ENCODE measurements at regions not wholly inside any gene's neighbourhood (a gene's known extent, or its start where the extent isn't known, plus 50 kb on each side); places are given as distances from the start of the nearest gene placed in this dataset.
"Not testable (repeated sequence)": the region's sequence is repeated elsewhere in the genome, so short reads cannot be mapped to it uniquely, and the experiment has no call there.

DNA sequence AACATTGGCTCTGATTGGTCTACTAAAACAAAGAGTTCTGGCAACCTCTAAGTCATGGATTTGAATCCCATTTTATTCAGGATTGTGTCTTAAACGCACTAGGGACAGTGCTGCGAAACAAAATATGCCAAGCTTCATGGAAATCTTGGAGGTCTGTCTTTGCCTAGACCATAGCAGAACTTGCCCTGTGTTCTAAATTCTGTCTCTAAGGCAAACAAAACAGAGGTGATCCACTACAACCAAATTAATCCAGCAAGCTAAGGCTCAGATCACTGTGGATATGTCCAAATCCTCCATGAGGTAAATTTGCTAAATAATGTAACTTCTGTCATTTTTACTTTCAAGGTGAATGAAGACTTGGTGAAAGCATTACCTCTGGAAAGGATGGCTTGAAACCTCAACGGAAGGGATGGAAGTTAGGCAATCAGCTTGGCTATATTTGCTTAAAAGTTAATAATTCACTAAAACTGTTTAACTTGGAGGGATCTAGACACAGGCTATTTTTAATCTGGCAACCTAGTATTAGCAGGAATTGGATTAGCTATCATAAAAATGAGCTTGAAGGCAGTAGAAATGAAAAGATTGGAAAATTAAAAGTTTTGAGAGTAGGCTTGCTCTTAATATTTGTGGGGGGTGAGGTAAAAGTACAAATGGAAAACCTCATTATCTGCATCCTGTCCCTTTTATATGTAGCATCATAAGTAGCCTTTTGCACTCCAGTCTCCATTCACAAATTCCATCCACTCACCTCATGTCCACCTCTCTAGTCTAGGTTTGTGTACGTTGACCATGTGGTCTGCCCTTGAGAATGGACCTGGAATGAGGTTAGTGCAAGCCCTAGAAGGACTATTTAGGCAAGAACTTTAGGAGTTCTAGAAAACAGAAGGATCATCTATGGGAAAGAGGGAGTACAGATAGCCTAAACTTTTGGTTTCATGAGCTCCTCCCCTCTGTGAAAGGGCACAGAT is 176.2 kb downstream of the SMC2 start:
- no peak for DNase-seq (ENCODE audit: low read depth)

DNA sequence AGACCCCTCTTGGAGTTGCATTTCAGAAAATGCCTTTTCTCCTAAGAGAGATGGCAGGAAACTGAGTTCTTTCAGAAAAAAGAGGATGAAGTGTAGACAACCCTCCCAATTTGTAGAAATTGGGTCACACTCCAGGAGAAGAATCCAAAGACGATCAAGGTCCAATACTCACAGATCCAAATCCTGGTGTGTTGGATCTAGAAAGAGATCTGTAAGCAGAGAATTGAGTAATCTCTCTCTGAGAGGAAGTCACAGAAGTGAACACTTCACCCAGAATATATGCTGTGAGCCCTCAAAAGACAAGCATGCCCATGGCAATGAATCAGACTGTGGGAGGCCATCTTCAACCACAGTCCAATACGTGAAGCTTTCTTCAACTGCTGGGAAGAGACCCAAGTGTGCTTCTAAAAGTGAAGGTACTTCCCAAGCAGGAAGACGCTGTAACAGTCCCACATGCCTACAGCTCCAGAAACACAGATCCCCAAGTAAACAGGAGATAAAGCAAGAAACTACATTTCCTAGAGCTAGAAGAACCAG is 182.7 kb downstream of the SMC2 start:
- DNase-seq (ENCODE audit: low read depth), result peak; percentile 92

DNA sequence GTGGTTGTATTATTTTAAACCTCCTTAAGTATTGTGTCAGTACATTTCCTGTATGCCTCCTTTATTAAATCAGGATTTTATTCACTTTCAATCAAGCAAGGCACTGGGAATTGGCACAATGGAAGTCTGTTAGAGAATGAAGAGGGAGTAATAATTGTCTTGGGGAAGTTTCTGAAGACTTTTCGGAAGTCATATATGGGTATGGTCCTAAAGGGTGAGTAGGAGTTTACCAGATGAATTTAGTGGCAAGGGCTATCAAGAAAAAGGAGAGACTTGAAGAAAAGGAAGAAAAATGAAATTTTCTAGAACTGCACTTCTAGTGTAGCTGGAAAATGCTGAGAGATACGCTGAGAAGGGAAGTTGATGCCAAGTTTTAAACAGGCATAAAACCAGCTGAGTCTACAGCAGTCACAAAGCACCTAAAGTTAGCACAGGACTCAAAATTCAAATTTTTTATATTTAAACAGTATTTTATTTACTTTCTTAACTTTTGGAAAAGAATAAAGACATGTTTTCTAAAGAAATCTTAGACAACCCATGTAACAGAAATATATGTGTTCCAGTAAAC is 184.9 kb downstream of the SMC2 start:
- DNase-seq (ENCODE audit: low read depth), result no peak

DNA sequence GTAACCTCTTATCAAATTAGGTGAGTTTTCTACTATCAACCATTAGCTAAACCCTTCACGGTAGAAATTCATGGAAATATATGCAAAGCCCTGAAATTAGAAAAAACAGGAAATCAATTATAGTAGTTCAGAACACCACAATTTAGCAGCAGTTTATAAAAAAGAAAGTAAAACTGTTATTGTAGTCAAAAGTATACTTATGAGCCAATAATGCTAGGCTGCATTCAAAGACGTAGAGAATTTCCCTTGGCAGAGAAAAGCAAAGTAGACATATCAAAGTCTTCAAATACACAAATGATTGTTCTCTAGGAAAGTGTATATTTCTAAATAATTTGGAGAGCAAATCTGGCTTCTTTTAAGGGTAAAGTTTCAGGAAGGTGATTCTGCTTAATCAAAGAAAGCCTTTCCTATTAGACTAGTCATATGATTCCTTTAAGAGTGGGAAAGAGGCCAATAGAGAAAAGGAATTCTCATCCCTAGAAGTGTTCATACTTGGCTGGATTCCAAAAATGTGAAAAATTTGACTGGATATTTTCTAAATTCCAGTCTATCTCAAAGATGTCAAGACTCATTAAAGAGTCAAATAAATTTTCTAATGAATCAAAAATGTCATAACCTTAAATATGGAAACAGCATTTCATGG is 185.5 kb downstream of the SMC2 start:
- peak; percentile 74 for DNase-seq (ENCODE audit: low read depth)

DNA sequence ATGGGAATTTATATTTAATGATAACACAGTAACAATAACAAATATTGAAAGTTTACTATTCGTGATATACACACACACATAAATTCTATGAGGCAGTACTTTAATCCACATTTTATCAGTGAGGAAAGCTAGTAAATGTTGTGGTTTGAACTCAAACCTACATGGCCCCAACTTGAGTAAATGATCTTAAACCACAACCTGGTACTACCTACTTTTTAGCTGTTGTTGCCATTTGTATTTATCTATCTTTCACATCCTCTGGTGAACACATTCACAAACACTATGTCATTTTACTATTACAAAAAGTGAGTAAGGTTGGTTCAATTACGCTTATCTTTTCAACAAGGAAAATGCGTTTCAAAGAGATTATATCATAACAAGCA is 186.1 kb downstream of the SMC2 start:
- DNase-seq (ENCODE audit: low read depth), result peak; percentile 70

DNA sequence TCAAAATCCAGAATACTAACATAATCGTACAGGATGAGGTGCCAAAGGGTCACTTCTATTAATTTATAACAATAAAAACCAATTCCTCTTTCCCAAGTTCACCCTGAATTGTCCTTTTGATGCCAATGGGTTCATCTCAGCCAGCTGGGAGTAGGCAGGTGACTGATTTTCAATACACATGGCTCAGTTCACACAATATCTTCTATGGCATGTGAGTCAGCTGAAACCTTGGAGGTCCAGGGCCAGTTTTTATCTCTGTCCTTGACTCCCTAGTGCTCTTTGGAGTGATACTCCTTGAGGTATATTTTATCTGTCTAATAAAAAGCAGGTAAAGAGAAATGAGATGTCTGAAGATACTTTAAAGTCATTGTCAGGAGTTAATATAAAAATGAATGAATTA is 186.6 kb downstream of the SMC2 start:
- no peak for DNase-seq (ENCODE audit: low read depth)

DNA sequence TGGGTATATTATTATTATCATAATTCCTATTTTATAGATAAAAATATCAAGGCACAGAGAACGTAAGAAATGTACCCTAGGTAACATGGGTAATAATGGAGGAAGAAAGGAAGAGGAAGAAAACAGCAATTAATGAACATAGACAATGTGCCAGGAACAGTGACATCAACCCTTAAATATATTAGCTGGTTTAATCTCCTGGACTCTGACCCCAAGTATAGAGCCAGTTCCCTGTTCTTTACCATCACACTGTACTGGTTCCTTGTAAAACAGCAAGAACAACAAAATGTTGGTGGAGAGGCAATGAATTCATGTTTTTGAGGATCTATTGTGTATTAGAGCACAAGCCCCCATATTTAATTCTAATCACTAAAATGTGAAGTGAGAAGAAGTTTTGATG is 192.1 kb downstream of the SMC2 start:
- no peak for DNase-seq (ENCODE audit: low read depth)

DNA sequence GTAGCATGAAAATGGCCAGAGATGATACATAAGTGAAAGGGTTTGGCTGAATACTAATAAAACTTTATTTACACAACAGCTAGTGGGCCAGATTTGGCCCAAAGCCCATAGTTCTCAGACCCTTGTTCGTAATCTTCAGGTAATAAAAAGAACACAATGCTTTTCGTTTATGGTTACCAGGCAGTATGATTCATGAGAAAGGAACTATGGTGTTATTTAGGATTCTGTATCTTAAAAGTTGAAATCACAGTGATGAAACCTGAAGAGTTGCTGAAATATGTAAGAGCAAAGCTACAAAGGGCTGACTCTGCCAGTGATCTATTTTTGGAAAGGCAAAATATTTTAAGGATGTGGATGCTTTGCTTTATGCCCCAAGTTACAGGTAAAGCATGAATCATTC is 192.7 kb downstream of the SMC2 start:
- DNase-seq (ENCODE audit: low read depth), result peak; percentile 46

DNA sequence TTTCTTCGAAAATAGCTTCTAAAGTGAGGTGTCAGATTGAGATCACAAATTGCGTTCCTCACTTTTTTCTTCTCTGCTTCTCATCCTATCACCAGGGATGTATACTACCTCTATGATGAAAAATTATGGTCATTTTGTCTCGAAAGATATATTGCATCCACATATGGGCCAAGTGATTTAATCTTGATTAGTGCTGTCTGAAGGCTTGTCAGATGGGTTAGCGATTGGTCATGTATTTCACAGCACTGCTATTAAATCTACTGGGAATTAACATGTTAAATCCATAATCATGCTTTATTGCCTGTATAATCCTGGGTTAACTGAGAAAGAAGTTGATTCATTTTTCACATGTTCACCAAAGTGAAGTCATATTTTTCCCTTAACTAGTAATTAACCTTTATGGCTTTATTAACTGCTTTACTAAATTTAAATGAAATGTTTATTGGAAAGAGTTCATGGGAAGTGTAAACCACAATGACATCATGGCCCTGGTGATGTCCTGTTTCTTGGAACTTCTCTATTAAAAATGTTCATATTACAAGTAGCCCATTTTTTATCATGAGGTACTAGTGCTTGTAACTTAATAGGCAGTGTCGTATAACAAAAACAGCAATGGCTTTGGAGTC is 193.3 kb downstream of the SMC2 start:
- peak; percentile 54 for DNase-seq (ENCODE audit: low read depth)

DNA sequence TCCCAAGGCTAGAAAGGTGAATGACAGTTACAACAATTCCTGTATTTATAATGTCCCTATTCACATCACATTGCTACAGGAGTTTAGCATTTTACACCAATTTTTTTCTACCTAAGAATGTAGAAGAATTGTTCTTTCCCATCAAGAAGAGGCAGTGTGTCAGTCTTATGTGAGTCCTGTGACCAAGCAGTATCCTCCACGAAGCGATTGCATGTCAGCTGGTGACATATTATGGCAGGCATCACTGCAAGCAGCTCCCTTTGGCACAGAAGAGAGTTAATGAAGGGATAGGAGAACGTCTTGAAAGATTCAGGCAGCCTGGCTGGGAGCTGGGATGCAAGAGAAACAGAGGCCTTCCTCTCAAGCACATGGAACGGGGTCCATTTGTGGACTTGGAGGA is 199.8 kb downstream of the SMC2 start:
- DNase-seq (ENCODE audit: low read depth), result no peak

DNA sequence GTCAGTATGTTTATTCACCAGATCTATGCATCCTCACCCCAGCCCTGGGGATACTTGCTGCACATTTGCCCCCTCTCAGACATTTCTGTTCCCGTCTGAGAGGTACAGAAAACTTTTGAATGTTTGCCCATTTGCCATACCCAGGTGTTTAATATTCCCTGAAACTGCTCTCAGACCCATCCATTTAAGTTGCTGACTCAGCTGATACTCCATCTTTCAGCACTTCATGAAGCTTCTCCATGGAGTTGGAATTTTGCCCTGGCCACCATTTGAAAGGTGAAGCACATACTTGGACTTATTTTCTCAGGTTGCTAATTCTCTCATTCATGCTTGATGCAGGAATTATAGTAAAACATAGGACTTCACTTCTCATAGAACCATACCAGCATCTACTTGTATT is 203.9 kb upstream of the OR13F1 start:
- DNase-seq (ENCODE audit: low read depth), result no peak

DNA sequence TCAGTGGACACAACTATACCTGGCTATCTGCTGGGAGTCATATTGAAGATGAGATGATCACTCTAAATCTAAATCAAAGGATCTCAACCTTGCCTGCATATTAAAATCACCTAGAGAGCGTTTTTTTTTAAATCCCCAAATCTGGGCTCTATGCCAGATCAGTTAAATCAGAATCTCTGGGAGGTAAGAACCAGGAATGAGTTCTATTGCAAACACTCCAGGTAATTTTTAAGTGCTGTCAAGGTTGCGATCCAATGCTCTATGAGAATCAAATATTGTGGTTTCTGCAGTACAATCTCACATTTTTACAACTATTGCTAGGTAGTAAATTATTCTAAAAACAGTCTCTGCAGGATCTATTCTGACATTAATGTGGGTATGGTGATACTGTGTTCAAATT is 202.3 kb upstream of the OR13F1 start:
- no peak for DNase-seq (ENCODE audit: low read depth)

DNA sequence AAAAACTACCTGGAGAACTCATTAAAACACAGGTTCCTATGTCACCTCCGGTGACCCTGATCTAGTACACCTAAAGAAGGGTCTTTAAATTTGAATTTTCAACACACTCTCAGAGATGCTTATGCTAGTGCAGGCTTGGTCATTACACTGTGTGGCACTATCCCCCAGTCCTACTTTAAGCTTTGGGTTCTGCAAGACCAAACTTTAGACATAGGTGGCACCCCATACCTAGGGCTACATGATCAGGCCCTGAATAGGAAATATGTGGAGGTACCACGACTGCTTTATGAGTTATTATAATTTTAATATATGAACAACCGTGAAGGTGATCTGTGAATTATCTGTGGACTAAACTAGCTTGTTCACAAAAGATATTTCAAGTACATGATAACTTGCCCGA is 201.3 kb upstream of the OR13F1 start:
- no peak for DNase-seq (ENCODE audit: low read depth)

DNA sequence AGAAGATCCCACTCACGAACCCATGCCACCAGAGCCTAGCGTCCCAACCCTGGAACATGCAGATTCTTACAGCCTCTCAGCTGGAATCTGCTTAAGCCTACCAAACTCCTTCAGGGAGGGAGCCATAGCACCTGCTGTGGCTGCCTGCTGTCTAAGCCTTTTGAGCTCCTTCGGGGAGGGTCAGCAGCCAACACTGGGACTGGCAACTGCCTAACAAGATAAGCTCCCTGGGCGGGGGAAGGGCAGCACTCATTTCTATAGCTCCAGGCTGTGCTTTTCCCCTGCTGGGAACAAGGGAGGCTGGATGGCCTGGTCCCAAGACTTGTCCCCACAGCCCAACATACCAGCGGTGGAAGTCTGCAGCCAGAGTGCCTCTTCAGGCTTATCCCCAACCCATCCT is 199.1 kb upstream of the OR13F1 start:
- DNase-seq (ENCODE audit: low read depth), result no peak

DNA sequence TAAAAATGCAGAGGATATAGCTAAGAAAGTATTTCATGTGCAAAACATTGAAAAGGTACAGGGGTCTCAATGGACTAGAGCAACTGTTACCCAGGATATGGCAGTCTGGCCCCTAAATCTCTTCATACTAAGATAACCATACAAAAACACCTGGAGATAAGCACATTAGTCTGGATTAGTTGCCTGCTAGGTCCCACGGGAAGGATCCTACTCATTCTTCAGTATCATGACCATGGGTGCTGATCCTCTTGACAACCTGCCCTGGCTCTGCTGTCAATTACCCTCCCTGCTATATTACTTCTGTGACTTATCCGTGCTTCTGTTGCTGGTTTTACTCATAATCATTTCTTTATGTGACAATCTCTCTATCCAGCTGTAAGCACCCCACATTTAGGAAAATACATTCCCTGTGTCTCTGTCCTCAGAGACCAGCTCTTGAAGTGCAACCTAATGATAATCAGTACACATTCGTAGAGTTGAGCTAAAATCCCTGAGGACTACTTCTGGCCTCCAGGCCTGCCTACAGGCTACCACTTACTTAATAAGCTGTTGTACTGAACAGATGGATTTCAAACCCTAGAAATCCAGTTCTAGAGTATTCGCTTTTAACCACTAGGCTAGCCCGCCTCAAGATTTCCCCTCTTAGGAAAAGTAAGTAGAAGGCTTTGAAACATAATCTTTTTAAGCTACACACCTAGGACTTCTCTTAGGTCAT is 190.5 kb upstream of the OR13F1 start:
- DNase-seq (ENCODE audit: low read depth), result no peak

DNA sequence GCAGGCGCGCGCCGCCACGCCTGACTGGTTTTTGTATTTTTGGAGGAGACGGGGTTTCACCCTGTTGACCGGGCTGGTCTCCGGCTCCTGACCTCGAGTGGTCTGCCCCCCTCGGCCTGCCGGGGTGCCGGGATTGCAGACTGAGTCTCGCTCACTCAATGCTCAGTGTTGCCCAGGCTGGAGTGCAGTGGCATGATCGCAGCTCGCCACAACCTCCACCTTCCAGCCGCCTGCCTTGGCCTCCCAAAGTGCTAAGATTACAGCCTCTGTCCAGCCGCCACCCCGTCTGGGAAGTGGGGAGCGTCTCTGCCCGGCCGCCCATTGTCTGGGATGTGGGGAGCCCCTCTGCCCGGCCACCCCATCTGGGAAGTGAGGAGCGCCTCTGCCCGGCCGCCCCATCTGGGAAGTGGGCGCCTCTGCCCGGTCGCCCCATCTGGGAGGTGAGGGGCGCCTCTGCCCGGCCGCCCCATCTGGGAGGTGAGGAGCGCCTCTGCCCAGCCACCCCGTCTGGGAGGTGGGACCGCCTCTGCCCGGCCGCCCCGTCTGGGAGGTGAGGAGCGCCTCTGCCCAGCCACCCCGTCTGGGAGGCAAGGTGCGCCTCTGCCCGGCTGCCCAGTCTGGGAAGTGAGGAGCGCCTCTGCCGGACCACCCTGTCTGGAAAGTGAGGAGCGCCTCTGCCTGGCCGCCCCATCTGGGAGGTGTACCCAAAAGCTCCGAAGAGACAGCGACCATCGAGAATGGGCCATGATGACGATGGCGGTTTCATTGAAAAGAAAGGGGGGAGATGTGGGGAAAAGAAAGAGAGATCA is 187.7 kb upstream of the OR13F1 start:
- not testable (repeated sequence) for DNase-seq (ENCODE audit: low read depth)

DNA sequence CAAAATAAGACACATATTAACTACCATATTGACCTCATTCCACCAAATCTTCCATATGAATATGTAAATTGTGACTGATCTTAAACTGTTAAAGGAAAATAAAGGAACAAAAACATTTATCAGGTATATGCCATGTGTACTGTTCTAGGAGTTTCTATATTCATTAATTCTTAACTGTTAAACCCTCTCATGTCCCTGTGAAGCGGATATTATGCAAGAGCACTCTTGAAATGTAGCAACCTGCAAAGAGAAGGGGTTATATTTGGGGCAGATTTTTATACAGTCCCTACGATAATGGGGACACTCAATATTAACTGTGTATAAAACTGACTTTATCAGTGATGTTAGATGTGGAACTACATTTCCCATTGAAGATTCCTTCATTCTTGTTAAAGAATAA is 184.9 kb upstream of the OR13F1 start:
- DNase-seq (ENCODE audit: low read depth), result no peak

DNA sequence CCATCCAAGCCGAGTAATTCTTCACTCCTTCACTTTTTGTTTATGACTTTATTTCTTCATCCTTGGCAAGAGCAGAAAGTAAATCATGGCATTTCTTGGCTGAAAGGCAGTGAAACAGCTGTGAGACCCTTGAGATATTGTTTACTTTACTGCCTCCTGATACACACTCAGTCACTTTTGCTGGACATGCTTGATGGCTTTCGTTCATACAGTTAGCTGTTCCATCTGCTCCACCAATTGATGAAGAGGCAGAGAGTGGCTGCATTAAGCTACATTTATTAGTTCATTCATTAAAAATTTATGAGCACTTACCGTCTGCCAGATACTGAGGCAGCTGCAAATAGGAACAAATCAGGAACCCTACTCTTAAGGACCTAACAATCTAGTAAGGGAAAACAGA is 184.4 kb upstream of the OR13F1 start:
- no peak for DNase-seq (ENCODE audit: low read depth)

DNA sequence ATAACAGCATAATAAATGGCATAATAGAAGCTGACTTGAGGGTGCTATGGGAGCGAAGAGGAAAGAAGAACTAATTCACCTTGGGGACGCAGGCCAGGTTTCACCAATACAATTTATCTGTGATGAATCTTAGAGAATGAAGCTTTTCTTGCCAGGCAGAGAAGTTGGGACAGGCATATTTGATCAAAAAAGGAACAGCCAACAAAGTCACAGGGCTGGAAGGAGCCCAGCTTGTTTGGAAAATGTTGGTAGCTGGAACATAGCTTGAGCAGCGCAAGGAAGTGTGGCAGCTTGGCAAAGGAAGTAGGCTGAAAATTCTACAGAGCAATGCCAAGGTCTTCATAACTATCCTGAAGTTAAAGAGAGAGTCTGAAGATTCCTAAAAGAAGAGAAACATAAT is 181.5 kb upstream of the OR13F1 start:
- no peak for DNase-seq (ENCODE audit: low read depth)

DNA sequence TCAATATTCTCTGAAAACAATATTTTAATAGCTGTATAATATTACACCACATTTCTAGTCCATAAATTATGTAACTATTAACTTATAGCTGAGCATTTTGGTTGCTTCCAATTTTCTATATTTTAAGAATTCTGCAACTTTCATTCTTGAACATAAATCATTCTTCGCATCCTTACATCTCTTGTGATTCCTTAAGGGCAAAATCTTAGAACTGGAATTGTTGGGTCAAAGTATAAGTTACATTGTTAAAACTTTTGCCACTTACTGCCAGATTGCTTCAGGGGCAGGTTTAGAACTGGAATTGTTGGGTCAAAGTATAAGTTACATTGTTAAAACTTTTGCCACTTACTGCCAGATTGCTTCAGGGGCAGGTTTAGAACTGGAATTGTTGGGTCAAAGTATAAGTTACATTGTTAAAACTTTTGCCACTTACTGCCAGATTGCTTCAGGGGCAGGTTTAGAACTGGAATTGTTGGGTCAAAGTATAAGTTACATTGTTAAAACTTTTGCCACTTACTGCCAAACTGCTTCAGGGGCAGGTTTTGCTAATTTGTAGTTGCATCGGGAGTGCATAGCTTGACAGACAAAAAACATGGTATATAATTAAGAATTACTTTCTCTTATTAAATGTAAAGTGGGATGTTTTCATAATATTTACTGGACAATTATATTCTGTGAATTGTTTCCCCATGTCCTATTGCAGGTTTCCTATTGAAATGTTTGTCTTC is 179.9 kb upstream of the OR13F1 start:
- not testable (repeated sequence) for DNase-seq (ENCODE audit: low read depth)

Data from iris pigment epithelial cell (primary cell).